NCI-H2227 treated with DMSO at 0.1 percent for 48 hours (cell line): ENCODE measurements at regions not wholly inside any gene's neighbourhood (a gene's known extent, or its start where the extent isn't known, plus 50 kb on each side); places are given as distances from the start of the nearest gene placed in this dataset.
"Not testable (repeated sequence)": the region's sequence is repeated elsewhere in the genome, so short reads cannot be mapped to it uniquely, and the experiment has no call there.

Source experiments
- DNase-seq: peaks from one replicate; lab custom pipeline; 2025; lab: John Stamatoyannopoulos, UW

DNA sequence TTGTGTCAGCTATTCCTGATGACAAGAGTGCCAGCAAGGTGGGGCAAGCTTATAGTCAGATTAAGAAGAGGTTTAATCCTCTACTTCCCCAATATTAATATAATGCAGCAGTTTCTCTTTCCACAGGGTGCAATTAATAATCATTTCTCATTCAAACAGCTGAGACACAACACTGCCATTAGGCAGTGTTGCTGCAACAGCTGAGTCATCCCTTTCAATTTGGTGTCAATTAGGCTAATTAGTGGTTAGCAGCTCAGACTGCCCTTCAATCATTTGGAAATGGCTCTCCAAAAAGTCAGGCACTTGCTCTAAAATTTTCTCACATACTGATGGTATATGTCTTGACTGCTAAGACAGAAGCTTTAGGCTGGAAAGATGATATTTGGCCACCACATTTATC, 265.7 kb upstream of the FAM241A start:
- no peak for DNase-seq

DNA sequence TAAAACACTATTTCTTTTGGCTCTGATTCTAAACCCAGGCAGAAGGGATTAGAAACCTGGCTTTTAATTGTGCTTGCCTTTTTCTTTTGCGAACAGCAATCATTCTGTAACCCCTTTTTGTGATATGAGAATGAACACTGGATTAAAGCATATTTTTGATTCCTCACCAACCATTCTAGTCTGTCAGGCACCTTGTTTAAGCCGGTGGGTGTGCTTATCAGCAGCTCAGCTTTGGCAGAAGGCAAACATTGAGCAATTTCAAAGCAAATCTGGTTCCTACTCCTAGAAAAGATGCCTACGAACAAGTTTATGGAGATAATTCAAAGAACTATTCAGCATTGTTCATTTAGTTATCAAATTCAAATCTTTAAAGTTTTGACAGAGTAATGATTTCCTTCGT, 265.1 kb upstream of the FAM241A start:
- no peak for DNase-seq

DNA sequence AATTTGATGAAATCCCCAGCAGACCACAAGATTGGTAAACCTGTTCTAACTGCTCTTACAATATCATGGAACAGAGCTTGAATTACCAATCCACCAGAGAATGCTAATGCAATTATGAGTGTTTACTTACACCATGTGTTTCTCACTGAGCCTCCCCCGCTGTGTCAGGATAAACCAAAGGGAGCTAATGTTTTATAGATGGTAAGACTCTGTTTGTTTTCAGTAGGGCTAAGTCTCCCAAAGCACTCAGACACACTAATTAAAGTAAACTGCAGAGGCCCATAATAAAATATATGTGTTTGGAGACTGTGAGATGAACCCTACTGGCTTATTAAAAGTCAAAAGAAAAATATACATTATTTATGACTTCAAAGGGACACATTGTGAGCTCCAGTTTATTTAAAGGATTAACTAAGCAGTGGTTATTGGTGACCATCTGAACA, 261.7 kb upstream of the FAM241A start:
- DNase-seq: no peak

DNA sequence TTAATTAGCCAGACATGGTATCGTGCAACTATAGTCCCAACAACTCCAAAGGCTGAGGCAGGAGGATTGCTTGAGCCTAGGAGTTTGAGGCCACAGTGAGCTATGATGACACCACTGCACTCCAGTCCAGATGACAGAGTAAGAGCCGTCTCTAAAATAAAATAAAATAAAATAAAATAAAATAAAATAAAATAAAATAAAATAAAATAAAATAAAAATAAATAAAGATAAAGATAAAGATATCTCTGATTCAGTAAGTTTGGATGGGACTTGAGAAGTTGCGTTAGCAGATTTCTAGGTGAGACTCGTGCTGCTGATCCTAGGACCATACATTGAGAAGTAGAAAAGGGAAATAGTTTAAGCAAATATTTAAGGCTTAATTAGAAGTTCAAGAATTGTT, 254.8 kb upstream of the FAM241A start:
- DNase-seq: no peak

DNA sequence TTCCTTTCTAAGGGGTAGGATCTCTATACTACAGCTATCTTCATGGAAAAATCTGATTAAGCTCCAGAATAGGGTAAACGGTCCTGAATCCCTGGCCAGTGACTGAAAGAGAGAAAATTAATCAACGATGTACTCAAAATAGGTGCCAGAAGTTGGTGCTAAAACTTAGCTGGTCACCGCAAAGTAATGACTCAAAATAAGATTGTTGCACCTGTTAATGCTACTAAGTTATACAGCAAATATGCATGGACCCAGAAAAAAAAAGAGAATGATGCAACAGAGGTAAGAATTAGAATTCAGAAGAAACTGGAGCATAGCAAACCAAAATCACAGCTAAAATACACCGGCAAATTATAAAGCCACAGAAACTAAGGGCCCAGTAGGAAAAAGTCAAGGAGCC, 239.7 kb upstream of the FAM241A start:
- DNase-seq: no peak

DNA sequence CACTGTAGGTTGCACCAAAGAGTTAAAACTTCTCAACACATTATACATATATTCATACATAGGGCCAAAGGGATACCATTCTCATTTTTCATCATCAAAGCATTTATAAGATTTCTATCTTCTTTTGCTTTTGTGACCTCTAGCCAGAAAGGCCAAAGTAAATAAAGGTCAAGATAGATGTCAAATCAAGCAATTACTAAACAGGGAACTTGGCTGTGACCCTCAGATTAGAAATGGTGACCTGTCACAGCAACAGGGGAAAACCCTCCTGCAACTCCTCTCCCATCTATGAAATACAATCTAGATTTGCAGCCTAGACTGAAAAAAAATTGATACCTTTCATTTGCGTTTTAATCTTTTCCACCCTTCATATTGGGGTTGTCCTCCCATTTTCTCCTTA, 225.6 kb upstream of the FAM241A start:
- DNase-seq: no peak

DNA sequence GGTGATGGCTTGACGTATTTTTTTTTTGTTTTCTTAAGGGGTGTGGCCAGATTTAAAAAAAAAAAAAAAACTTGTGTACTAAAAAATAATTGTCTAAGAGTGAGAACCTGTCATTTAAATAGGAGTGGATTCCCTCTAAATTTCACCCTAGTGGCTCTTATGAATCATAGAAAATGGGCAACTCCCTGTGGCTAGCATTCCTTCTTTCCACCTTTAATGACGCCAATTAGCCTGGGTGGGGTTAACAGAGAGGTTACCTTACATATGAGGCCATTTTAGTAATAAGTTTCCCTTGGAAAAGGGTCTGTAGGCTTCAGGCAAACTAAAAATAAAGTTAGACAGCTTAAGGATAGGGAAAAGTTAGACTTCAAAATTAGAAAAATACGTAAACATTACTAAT, 223.5 kb upstream of the FAM241A start:
- DNase-seq: no peak

DNA sequence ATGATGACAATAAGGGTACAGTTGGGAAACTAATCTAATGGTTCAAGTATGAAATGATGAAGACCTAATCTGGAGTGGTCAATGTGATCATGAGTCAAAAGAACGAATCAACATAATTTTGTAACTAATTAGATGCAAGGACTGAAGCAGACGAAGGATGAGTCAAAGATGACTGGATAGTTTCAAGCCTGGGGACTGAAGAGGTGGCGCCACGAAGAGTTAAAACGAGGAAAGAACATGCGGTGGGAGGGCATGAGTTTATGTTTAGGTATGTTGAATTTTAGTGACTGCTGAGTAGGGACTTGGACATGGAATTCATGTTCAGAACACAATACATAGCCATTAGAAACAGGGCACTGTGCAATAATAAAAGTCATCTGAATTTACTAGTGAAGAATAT, 221.5 kb upstream of the FAM241A start:
- no peak for DNase-seq

DNA sequence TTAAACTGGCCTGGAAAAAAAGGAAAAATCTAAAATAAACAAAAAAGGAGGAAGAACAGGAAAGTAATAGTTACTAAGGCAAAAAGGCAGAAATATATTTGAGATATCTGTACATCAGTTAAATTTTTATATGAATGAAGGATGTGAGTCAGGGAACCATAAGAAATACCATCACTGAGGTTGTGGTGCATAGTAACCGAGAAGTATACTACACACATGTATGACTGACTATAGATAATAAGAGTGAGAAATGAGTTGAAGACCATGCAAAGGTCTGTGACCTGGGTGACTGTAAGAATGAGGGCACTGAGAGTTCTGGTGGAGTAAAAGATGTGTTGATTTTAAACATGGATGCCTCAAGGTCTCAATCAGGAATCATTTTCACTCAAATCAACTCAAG, 220.6 kb upstream of the FAM241A start:
- DNase-seq: no peak

DNA sequence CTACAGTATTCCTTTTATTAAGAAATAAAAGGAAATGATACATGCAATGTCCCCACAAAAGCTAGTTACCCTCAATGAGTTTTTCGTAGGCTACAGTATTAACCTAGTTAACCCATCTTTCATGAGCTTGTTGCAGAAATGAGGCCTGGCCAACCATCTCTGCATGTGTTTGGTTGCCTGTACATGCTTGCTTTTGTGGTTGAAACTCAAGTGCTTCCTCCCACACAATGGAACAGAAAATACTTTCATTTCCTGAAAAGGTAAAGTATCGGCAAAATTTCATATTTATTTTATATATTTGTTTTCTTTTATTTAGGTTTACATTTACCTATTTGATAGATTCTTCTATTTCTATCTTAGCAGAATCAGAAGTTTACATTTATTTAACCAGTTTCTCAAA, 214.6 kb upstream of the FAM241A start:
- DNase-seq: no peak

DNA sequence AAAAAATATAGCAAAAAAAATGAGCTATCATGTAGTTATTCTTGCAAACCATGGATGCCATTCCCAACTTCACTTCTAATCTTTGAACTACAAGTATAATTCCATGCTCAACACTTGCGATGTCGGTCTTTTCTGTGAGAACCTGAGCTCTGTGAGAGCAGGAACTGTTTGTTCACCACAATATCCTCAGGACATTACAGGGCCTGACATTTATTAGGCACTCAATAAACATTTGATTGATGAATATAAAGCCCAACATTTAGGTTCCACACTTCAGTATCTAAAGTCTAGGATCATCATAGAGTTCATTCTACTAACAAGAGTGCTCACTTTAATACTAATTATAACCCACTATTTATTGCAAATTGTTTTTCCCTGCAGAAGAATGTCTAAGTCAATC, 211.6 kb upstream of the FAM241A start:
- DNase-seq: no peak

DNA sequence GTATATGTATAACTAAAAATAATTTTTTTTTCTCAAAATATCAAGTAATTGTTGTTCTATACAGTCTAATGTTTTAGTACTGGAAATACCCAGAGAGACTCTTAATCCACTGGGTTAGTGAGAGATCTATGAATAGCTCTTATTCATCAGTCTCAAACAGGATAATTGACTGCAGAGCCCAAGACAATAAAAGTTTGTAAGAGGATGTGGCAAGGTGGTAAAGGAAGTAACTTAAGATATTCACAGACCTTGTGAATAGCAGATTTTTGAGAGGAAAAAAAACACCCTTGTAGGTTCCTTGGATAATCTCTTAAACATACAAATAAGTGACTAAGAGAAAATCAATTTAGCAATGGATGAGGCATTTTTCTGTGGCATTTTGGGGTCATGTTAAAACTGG, 210.9 kb upstream of the FAM241A start:
- DNase-seq: no peak

DNA sequence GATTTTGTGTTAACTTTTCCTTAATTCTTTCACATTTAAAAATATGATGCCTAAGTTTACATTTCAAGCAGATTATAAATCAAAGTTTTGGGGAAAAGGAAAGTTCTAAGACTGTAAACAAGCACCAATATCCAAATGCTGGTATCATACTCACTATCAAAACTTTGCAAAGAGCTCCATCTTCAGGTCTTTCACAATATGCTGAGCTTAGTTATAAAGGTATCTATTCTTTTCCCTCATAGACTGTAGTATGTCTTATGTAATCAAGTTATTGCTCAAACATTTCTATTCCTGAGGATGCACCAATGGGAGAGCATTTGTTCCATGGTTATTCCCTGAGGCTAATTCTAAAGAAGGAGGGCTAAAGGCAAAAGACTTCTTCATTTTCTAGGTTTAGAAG, 207.9 kb upstream of the FAM241A start:
- DNase-seq: peak; percentile 2

DNA sequence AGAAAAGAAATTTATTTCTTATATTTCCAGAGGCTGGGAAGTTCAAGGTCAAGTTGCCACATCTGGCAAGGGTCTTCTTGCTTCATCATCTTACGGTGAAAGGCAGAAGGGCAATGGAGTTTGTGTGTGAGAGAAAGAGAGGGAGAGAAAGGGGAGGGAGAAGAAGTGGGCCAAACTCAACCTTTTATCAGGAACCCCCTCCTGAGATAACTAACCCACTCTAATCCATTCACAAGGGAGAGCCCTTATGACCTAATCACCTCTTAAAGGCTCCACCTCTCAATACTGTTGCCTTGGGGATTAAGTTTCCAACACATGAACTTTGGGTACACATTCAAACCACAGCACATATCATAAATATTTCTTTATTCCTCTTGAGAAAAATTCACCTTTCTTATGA, 203.3 kb upstream of the FAM241A start:
- no peak for DNase-seq

DNA sequence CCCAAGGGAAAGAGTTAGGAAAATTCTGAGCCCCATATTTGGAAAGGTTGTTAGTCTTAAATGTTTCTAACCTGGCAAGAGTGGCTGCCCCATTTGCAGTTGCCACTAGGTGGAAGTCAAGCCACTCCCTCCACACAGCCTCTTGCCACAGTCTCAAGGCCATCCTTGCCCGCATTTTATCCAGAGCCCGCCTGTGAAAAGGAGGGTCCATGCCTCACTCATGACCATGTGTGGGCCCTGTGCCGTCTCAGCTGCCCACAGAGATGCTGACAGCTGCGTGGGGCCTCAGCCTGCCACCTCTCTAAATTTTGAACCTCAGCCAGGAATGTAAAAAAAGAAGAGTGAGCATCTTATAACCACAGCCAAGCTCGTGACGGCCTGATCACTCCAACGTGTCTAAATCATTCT, 201.5 kb upstream of the FAM241A start:
- peak; percentile 32 for DNase-seq

DNA sequence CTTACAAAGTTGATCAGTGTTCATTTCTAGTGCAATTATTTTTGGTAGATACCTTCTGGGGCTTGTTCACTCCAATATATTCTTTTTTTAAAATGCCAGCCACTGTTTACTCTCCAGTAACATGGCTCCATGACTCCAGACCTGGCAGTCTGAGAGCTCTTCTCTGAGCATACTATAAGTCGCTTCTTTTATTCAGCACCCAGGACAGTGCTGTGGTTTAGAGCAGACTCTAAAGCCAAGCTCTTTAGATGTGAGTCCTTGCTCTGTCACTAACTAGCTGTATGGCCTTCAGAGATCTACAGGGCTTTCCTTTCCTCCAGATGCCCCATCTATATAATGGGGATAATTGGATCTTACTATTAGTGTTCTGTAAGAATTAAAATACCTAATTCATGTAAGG, 200.2 kb upstream of the FAM241A start:
- DNase-seq: no peak

DNA sequence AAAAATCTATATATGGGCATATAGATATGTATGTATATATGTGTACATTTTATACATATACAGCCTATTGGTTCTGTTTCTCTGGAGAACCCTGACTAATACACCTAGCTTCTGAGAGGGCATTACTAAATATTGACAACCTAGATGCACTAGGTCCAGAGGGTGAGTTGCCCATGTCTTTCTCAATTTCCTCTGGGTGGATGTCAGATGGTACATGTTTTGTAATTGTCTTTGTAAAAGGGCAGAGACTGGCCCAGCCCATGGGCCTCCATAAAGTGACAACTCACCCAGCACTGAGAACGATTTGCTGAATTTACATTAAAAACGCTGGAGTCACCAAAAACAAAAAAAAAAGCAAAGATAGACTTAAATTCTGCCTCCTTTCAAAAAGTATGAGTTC, 198.5 kb upstream of the FAM241A start:
- DNase-seq: no peak

DNA sequence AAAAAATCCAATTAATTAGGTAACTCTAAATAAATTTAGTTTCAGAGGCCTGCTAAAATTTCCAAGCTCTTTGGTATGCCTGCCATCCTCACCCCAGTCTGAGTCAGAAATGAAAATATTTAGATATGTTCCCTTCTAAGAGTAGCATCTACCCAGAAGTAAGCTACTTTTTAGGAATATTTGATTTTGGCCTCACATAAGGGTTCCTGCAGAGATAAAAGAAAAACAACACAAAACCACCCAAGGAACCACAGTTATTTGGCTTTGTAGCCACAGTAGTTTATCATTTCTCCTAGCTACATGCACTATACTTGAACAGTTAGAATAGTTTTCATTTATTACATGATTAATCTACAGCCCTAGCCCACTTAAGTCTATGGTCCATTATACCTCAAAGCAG, 192.6 kb upstream of the FAM241A start:
- no peak for DNase-seq

DNA sequence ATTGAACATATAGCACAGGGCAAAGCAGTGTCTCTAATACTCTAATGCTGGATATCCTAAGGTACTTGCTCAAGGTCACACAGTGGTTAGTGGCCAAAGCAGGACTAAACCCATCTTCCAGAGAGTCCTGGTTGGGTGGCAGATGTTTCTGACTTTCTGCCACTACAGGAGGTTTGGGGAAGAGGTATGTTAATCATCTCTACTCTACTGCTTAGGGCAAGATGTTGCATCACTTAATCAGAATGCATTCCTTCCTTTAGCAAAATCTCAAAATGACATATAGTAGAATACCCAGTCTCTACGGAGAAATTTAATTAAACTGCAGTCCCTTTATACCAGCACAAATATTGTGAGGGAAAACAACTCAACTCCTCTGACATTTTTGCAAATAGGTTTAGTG, 190.7 kb upstream of the FAM241A start:
- no peak for DNase-seq

DNA sequence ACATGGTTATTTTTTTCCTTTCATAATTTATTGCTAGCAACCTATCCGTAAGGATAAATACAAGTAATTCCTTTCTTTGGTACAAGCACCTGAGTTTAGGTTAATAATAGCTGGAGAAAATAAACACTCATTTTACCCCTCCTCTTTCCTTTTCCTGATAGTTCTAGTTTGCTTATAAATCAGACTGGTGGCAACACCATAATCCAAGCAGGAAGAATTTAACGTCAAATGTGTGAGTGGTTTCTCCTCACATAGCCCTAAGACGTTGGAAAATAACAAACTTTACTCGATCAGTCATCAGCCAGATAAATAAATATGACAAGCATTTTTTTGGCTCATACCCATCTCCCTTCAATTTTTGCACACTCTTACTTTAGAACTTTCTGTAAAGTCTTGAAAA, 190.3 kb upstream of the FAM241A start:
- DNase-seq: no peak

DNA sequence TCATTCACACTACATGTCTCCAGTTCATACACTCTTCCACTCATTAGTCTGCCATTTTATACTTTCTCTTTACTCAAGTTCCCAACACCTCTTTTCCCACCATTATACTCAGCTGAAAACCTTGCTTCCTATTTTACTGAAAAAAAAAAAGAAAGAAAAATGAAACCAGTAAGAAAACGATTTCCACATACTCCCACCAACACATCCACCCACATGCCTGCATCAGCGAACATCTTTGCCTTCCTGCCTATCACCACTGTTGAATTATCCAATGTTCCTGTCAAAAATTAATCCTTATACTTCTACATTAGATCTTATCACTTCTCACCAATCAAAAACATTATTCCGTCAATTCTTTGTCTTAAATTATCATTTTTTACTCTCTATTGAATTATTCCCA, 188.1 kb upstream of the FAM241A start:
- no peak for DNase-seq

DNA sequence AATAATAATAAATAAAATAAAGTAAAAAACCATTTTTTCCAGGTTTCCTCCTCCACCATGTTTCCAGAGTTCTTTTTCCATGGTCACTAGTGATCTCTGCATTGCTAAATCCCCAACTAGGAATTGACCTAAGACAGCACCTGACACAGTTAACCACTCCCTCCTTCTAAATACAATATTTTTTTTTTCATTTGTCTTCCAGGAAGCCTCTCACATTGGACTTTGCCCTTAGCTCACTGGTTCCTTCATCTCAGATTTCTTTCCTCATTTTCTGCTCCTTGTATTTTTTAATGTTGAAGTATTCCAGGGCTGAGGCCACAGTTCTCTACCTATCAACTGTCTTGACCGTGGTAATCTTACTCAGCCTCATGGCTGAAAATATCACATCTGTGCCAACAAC, 187.3 kb upstream of the FAM241A start:
- no peak for DNase-seq

DNA sequence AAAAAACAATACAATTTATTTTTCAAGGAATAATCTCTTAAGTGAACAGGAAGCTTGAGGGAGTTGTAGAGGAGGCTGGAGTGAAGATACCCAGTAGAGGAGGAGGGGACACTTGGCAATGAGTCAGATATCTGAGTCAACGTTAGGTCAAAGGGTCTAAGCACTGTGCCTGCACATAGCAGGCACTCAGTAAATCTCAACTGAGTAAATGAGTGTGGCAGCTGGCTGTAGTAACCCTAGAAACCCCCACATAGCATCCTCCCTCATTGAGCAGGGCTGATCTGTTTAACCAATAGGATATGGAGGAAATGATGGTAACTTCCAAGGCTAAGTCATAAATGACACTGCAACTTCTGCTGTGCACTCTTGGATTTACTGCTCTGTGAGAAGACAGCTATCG, 186.0 kb upstream of the FAM241A start:
- DNase-seq: no peak

DNA sequence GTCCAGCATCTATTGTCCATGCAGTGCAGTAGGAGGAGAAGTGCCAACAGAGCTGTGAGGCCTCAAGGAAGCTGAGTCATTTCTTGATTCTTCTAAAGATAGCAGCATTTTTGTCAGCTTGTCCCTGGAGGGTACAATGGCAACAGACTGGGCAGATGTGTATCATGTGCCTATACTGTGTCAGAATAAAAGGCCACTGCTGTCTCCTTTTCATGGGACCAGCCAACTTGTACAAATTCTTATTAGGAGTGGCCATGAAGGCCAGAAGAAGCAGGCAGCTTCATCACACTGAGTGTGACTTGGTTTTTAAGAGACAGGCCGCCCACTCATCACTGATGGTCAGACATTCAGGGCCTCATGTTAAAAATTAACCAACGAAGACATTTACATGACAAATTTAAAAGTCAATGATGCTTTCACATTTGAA, 185.0 kb upstream of the FAM241A start:
- no peak for DNase-seq

DNA sequence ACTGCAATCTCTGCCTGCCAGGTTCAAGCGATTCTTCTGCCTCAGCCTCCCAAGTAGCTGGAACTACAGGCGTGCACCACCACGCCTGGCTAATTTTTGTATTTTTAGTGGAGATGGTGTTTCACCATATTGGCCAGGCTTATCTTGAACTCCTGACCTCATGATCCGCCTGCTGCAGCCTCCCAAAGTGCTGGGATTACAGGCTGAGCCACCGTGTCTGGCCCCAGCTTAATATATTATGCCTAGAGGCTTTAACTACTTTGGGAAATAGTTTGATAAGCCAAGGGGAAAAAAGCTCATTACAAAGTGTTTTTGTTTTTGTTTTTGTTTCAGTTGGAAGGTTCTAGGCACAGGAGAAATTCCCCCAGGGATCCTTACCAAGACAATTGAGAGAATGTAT, 184.2 kb upstream of the FAM241A start:
- DNase-seq: not testable (repeated sequence)
